WTC11 (cell line): ENCODE measurements at regions not wholly inside any gene's neighbourhood (a gene's known extent, or its start where the extent isn't known, plus 50 kb on each side); places are given as distances from the start of the nearest gene placed in this dataset.

ENCODE experiments used
- ATAC-seq: fragments of 200-7000 bp; cut with Tn5 transposase; 2 replicates; pipeline ENCODE4 v1.10.0; 2021; ENCODE audit warnings: mild to moderate bottlenecking, moderate library complexity
- CTCF ChIA-PET: fragments of 300-600 bp; sonication (Branson Sonifier 250); formaldehyde crosslinking; loops from one replicate; lab custom pipeline; 2021; ENCODE audit warnings: antibody characterized with exemption; lab: Charles Lee
- POLR2A ChIA-PET: fragments of 350-600 bp; sonication (Branson Sonifier 250); formaldehyde crosslinking; loops from one replicate; lab custom pipeline; 2021; ENCODE audit warnings: antibody characterized with exemption; lab: Charles Lee
- DNase-seq: peaks from one replicate; pipeline ENCODE4 v3.0.0; 2021; ENCODE audit warnings: low spot score
- H3K27ac Mint-ChIP-seq: 2 replicates; pipeline ENCODE4 v1.8.0; 2021; ENCODE audit warnings: mixed read lengths
- H3K27me3 Mint-ChIP-seq: 2 replicates; pipeline ENCODE4 v1.8.0; 2021; ENCODE audit warnings: low read depth, mild to moderate bottlenecking, moderate library complexity, mixed read lengths
- H3K36me3 Mint-ChIP-seq: 2 replicates; pipeline ENCODE4 v1.8.0; 2021; ENCODE audit warnings: mixed read lengths
- H3K4me1 Mint-ChIP-seq: 2 replicates; pipeline ENCODE4 v1.8.0; 2022; ENCODE audit warnings: mixed read lengths
- H3K4me3 Mint-ChIP-seq: 2 replicates; pipeline ENCODE4 v1.8.0; 2021; ENCODE audit warnings: mild to moderate bottlenecking, moderate library complexity, mixed read lengths
- H3K9me3 Mint-ChIP-seq: 2 replicates; pipeline ENCODE4 v1.8.0; 2021; ENCODE audit warnings: mixed read lengths
- CBFB ChIP-seq: sonication (generic); formaldehyde crosslinking; IDR thresholded peaks from 2 replicates; pipeline ENCODE4 v1.8.1; 2022; ENCODE audit warnings: mild to moderate bottlenecking, low read depth, missing genetic modification reagents
- CREM ChIP-seq: sonication (generic); formaldehyde crosslinking; IDR thresholded peaks from 2 replicates; pipeline ENCODE4 v1.8.1; 2022; ENCODE audit warnings: mild to moderate bottlenecking, missing genetic modification reagents, moderate library complexity
- FOXJ3 ChIP-seq: sonication (generic); formaldehyde crosslinking; IDR thresholded peaks from 2 replicates; pipeline ENCODE4 v1.9.0; 2021; ENCODE audit warnings: missing genetic modification reagents, mild to moderate bottlenecking, borderline replicate concordance
- GABPB1 ChIP-seq: sonication (generic); formaldehyde crosslinking; IDR thresholded peaks from 2 replicates; pipeline ENCODE4 v1.8.1; 2023; ENCODE audit warnings: mild to moderate bottlenecking, missing genetic modification reagents
- IRF2 ChIP-seq: sonication (generic); formaldehyde crosslinking; IDR thresholded peaks from 2 replicates; pipeline ENCODE4 v1.8.0; 2022; ENCODE audit warnings: low read depth, missing genetic modification reagents, borderline replicate concordance
- NR1H2 ChIP-seq: sonication (generic); formaldehyde crosslinking; IDR thresholded peaks from 2 replicates; pipeline ENCODE4 v1.9.0; 2021; ENCODE audit warnings: mild to moderate bottlenecking, moderate library complexity, missing genetic modification reagents
- NR2C2 ChIP-seq: sonication (generic); formaldehyde crosslinking; IDR thresholded peaks from 2 replicates; pipeline ENCODE4 v1.8.0; 2022; ENCODE audit warnings: mild to moderate bottlenecking, missing genetic modification reagents
- PRRX2 ChIP-seq: fragments of 250-450 bp; sonication (Bioruptor Pico); IDR thresholded peaks from 2 replicates; pipeline ENCODE4 v1.8.0; 2021; ENCODE audit warnings: mild to moderate bottlenecking
- ZNF219 ChIP-seq: sonication (generic); formaldehyde crosslinking; IDR thresholded peaks from 2 replicates; pipeline ENCODE4 v1.8.0; 2023; ENCODE audit warnings: missing genetic modification reagents, mild to moderate bottlenecking, borderline replicate concordance
- ZNF317 ChIP-seq: sonication (generic); formaldehyde crosslinking; IDR thresholded peaks from 2 replicates; pipeline ENCODE4 v1.8.1; 2023; ENCODE audit warnings: low read depth, mild to moderate bottlenecking, moderate library complexity, missing genetic modification reagents, borderline replicate concordance
- ZNF423 ChIP-seq: fragments of 250-450 bp; sonication (Bioruptor Pico); IDR thresholded peaks from 2 replicates; pipeline ENCODE4 v2.1.2; 2022; ENCODE audit warnings: mild to moderate bottlenecking, moderate library complexity
- ZNF671 ChIP-seq: fragments of 250-450 bp; sonication (Bioruptor Pico); IDR thresholded peaks from 2 replicates; pipeline ENCODE4 v1.8.0; 2021; ENCODE audit warnings: mild to moderate bottlenecking
- TF ChIP-seq, protein P1 (sequence below): sonication (generic); formaldehyde crosslinking; IDR thresholded peaks from 2 replicates; pipeline ENCODE4 v1.8.0; 2022; ENCODE audit warnings: mild to moderate bottlenecking, missing genetic modification reagents
- TF ChIP-seq, protein P2 (sequence below): sonication (generic); formaldehyde crosslinking; IDR thresholded peaks from 2 replicates; pipeline ENCODE4 v1.8.0; 2022; ENCODE audit warnings: missing genetic modification reagents
- TF ChIP-seq, protein P3 (sequence below): sonication (generic); formaldehyde crosslinking; conservative IDR thresholded peaks from 2 replicates; pipeline ENCODE4 v1.8.1; 2022; ENCODE audit warnings: mild to moderate bottlenecking, missing genetic modification reagents
- TF ChIP-seq, protein P4 (sequence below): sonication (generic); formaldehyde crosslinking; IDR thresholded peaks from 2 replicates; pipeline ENCODE4 v1.8.0; 2022; ENCODE audit warnings: mild to moderate bottlenecking, missing genetic modification reagents
- TF ChIP-seq, protein P5 (sequence below): fragments of 250-450 bp; sonication (Bioruptor Pico); IDR thresholded peaks from 2 replicates; pipeline ENCODE4 v1.9.0; 2021; ENCODE audit warnings: moderate library complexity, mild to moderate bottlenecking, inconsistent platforms, borderline replicate concordance
- TF ChIP-seq, protein P6 (sequence below): sonication (generic); formaldehyde crosslinking; IDR thresholded peaks from 2 replicates; pipeline ENCODE4 v1.8.0; 2023; ENCODE audit warnings: missing genetic modification reagents, mild to moderate bottlenecking, borderline replicate concordance
- TF ChIP-seq, protein P7 (sequence below): sonication (generic); formaldehyde crosslinking; IDR thresholded peaks from 2 replicates; pipeline ENCODE4 v1.8.1; 2022; ENCODE audit warnings: missing genetic modification reagents, borderline replicate concordance
- TF ChIP-seq, protein P8 (sequence below): sonication (generic); formaldehyde crosslinking; IDR thresholded peaks from 2 replicates; pipeline ENCODE4 v1.8.0; 2023; ENCODE audit warnings: missing genetic modification reagents

DNA sequence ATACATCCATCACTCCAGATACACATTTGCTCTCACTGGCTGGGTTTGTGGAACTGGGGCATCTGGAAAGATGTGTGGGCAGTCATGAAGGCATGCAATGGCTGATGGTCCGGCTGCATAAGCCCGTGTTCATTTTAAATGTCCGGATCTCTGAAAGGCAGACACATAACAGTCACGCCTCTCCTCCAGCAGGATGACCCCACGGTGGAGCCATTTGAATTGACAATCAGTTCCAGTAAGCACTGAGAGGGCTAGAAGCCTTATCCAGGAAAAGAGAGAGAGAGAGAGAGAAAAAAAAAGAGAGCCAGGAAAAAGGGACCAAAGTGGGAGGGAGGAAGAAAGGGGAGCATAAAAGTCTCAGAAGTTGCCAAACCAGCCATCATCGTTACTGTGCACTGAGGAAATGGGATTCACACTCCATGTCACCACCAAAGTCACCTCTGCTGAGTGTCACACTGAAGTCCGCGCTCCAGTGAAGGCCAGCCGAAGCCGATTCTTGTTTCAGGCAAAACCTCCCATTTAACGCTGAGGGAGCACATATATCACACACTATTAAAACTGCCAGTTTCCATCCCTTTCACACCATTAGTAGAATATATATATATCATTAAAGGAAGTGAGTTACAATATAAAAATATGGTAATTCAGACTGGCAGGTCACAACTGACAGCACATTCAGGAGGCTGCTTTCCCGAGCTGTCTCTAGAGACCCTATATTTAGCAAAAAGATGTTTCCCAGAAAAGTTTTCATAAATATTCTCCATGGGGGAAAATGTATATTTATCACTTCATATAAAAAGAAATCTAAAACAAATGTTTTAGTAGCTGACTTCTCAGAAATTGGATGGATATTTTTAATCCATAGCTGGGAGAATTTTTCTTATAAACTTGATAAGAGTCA is 142.0 kb downstream of the ACTR3 start (continued):
- TF ChIP-seq, protein P1, sequence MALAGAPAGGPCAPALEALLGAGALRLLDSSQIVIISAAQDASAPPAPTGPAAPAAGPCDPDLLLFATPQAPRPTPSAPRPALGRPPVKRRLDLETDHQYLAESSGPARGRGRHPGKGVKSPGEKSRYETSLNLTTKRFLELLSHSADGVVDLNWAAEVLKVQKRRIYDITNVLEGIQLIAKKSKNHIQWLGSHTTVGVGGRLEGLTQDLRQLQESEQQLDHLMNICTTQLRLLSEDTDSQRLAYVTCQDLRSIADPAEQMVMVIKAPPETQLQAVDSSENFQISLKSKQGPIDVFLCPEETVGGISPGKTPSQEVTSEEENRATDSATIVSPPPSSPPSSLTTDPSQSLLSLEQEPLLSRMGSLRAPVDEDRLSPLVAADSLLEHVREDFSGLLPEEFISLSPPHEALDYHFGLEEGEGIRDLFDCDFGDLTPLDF, result no peak
- TF ChIP-seq CBFB (CRISPR knock-in tag) (no peak), ZNF671 (CRISPR knock-in tag) (no peak), IRF2 (CRISPR knock-in tag) (no peak), FOXJ3 (CRISPR knock-in tag) (no peak), NR1H2 (CRISPR knock-in tag) (no peak), PRRX2 (CRISPR knock-in tag) (no peak), CREM (CRISPR knock-in tag) (no peak)
- TF ChIP-seq, protein P2, sequence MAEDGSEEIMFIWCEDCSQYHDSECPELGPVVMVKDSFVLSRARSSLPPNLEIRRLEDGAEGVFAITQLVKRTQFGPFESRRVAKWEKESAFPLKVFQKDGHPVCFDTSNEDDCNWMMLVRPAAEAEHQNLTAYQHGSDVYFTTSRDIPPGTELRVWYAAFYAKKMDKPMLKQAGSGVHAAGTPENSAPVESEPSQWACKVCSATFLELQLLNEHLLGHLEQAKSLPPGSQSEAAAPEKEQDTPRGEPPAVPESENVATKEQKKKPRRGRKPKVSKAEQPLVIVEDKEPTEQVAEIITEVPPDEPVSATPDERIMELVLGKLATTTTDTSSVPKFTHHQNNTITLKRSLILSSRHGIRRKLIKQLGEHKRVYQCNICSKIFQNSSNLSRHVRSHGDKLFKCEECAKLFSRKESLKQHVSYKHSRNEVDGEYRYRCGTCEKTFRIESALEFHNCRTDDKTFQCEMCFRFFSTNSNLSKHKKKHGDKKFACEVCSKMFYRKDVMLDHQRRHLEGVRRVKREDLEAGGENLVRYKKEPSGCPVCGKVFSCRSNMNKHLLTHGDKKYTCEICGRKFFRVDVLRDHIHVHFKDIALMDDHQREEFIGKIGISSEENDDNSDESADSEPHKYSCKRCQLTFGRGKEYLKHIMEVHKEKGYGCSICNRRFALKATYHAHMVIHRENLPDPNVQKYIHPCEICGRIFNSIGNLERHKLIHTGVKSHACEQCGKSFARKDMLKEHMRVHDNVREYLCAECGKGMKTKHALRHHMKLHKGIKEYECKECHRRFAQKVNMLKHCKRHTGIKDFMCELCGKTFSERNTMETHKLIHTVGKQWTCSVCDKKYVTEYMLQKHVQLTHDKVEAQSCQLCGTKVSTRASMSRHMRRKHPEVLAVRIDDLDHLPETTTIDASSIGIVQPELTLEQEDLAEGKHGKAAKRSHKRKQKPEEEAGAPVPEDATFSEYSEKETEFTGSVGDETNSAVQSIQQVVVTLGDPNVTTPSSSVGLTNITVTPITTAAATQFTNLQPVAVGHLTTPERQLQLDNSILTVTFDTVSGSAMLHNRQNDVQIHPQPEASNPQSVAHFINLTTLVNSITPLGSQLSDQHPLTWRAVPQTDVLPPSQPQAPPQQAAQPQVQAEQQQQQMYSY, result no peak
- TF ChIP-seq, protein P3, sequence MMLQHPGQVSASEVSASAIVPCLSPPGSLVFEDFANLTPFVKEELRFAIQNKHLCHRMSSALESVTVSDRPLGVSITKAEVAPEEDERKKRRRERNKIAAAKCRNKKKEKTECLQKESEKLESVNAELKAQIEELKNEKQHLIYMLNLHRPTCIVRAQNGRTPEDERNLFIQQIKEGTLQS (CRISPR knock-in tag), result no peak

DNA sequence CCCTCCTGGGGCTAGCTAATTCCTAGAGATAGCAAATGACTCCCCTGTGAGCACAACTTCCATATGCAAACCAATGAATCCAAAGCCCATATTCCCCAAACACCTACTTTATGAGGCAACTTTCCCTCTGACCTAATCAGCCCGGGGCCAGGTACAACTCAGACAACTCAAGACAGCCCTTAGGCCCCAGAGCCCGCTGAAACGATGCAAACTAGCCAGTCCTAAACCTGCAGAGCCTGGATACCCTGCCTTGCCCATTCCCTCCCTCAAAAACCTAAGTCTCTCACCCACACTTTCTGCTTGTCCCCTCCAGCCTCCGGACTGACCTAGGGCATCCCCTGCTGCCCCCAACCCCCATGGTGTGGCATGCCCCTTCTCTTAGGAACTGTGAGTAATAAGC is 142.8 kb downstream of the ACTR3 start:
- peaks cover 17% of the 10 kb centered on the region; the same call in 1 of the 2 replicates for H3K36me3 Mint-ChIP-seq
- peaks cover 15% of the 10 kb centered on the region for H3K4me1 Mint-ChIP-seq
- H3K27me3 Mint-ChIP-seq, result no peaks in the 10 kb centered on the region
- ATAC-seq (no peak), DNase-seq (no peak)
- CTCF ChIA-PET, result no interaction called here
- no peak overlapping the region for H3K4me3 Mint-ChIP-seq
- POLR2A ChIA-PET, result no interaction called here
- H3K27ac Mint-ChIP-seq, result no peak overlapping the region
- H3K9me3 Mint-ChIP-seq, result peaks cover 49% of the 10 kb centered on the region
- TF ChIP-seq ZNF317 (CRISPR knock-in tag) (no peak), ZNF423 (no peak), GABPB1 (CRISPR knock-in tag) (no peak), NR2C2 (CRISPR knock-in tag) (no peak), ZNF219 (no peak)
- TF ChIP-seq, protein P4, sequence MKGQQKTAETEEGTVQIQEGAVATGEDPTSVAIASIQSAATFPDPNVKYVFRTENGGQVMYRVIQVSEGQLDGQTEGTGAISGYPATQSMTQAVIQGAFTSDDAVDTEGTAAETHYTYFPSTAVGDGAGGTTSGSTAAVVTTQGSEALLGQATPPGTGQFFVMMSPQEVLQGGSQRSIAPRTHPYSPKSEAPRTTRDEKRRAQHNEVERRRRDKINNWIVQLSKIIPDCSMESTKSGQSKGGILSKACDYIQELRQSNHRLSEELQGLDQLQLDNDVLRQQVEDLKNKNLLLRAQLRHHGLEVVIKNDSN (CRISPR knock-in tag), result no peak
- TF ChIP-seq, protein P5, sequence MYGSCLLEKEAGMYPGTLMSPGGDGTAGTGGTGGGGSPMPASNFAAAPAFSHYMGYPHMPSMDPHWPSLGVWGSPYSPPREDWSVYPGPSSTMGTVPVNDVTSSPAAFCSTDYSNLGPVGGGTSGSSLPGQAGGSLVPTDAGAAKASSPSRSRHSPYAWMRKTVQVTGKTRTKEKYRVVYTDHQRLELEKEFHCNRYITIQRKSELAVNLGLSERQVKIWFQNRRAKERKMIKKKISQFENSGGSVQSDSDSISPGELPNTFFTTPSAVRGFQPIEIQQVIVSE (CRISPR knock-in tag), result no peak
- TF ChIP-seq, protein P6, sequence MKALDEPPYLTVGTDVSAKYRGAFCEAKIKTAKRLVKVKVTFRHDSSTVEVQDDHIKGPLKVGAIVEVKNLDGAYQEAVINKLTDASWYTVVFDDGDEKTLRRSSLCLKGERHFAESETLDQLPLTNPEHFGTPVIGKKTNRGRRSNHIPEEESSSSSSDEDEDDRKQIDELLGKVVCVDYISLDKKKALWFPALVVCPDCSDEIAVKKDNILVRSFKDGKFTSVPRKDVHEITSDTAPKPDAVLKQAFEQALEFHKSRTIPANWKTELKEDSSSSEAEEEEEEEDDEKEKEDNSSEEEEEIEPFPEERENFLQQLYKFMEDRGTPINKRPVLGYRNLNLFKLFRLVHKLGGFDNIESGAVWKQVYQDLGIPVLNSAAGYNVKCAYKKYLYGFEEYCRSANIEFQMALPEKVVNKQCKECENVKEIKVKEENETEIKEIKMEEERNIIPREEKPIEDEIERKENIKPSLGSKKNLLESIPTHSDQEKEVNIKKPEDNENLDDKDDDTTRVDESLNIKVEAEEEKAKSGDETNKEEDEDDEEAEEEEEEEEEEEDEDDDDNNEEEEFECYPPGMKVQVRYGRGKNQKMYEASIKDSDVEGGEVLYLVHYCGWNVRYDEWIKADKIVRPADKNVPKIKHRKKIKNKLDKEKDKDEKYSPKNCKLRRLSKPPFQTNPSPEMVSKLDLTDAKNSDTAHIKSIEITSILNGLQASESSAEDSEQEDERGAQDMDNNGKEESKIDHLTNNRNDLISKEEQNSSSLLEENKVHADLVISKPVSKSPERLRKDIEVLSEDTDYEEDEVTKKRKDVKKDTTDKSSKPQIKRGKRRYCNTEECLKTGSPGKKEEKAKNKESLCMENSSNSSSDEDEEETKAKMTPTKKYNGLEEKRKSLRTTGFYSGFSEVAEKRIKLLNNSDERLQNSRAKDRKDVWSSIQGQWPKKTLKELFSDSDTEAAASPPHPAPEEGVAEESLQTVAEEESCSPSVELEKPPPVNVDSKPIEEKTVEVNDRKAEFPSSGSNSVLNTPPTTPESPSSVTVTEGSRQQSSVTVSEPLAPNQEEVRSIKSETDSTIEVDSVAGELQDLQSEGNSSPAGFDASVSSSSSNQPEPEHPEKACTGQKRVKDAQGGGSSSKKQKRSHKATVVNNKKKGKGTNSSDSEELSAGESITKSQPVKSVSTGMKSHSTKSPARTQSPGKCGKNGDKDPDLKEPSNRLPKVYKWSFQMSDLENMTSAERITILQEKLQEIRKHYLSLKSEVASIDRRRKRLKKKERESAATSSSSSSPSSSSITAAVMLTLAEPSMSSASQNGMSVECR (CRISPR knock-in tag), result no peak
- TF ChIP-seq, protein P7, sequence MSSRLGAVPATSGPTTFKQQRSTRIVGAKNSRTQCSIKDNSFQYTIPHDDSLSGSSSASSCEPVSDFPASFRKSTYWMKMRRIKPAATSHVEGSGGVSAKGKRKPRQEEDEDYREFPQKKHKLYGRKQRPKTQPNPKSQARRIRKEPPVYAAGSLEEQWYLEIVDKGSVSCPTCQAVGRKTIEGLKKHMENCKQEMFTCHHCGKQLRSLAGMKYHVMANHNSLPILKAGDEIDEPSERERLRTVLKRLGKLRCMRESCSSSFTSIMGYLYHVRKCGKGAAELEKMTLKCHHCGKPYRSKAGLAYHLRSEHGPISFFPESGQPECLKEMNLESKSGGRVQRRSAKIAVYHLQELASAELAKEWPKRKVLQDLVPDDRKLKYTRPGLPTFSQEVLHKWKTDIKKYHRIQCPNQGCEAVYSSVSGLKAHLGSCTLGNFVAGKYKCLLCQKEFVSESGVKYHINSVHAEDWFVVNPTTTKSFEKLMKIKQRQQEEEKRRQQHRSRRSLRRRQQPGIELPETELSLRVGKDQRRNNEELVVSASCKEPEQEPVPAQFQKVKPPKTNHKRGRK (CRISPR knock-in tag), result no peak
- TF ChIP-seq, protein P8, sequence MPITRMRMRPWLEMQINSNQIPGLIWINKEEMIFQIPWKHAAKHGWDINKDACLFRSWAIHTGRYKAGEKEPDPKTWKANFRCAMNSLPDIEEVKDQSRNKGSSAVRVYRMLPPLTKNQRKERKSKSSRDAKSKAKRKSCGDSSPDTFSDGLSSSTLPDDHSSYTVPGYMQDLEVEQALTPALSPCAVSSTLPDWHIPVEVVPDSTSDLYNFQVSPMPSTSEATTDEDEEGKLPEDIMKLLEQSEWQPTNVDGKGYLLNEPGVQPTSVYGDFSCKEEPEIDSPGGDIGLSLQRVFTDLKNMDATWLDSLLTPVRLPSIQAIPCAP (CRISPR knock-in tag), result no peak
